Left renal pelvis (tissue), 4 donors: ENCODE measurements at regions not wholly inside any gene's neighbourhood (a gene's known extent, or its start where the extent isn't known, plus 50 kb on each side); places are given as distances from the start of the nearest gene placed in this dataset.
"Not testable (repeated sequence)": the region's sequence is repeated elsewhere in the genome, so short reads cannot be mapped to it uniquely, and the experiment has no call there.

Source experiments
- DNase-seq, 4 donors: peaks; one replicate each; pipeline ENCODE4 v3.0.0-alpha.2; 2013; ENCODE audit warnings: low read depth in 4 of 4, low spot score in 3 of 4

GRCh38 chr21:20187028-20187427, 811.2 kb upstream of the NCAM2 start:
- DNase-seq, result no peak

GRCh38 chr21:20201323-20201722, 796.9 kb upstream of the NCAM2 start:
- not testable (repeated sequence) for DNase-seq

DNA sequence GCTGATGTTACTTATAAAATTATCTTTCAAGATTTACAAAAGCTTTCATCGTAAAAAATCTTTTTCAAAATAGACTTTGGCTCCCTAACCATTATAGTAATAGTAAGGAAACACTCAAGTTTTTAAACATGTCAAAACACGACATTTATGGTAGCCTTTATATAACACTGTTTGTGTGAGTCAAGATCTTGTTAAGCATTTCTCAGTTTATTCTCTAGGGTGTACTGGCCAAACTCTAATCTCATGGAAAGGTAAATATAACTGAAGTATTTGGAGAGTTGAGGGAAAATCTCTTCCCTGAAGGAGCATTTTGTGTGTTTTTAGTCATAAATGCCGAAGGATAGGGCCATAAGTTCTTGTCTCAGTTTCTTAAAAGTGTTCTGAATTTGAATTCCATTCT, 790.9 kb upstream of the NCAM2 start:
- DNase-seq, result no peak

DNA sequence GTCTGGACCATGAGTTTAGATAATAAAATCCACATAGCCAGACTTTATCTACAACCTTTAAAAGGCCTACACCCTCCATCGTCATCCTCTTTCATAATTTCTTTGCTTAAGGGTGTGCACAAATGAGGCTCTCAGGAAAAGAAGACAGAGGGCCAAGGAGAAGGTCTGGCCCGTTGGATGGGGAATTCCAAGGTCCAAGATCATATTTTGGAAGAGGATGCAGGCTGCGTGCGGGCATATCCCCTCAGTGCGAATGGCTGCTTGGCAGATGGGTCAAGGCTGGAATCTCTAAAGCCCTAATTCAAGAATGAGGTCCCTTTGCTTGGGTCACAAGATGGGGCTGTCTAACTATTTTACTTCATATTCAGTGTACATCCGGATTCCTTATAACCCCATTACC, 782.2 kb upstream of the NCAM2 start:
- DNase-seq, result no peak

DNA sequence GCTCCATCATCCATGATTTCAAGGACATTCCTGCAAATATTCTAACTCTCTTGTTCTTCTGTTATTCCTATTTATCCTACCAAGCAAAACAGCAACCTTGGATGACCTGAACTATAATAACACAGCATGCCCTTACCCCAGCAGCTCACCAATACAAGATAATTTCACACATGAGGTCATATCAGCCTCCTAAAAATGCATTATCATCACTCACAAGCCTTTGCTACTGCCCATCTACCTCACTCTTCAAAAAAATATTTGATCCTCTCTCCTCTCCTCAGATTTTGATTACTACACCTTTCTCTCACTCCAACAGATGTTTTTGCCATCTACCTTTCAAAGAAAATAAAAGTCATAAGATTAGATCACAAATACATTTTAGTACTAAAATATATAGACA, 777.6 kb upstream of the NCAM2 start:
- no peak for DNase-seq

DNA sequence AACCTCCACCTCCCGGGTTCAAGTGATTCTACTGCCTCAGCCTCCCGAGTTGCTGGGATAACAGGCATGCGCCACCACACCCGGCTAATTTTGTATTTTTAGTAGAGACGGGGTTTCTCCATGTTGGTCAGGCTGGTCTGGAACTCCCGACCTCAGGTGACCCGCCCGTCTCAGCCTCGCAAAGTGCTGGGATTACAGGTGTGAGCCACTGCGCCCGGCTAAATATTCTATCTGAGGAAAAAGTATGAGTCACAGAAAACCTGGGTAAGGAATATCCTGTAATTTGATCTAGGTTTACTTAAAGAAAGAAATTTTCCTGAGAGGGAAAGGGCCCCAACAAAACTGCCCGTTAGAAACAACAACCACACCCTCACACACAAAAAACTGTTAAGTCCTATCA, 776.2 kb upstream of the NCAM2 start:
- DNase-seq, result not testable (repeated sequence)

- DNase-seq, result not testable (repeated sequence)
Observed at GRCh38 chr21:20236649-20237048, 761.6 kb upstream of the NCAM2 start.

DNA sequence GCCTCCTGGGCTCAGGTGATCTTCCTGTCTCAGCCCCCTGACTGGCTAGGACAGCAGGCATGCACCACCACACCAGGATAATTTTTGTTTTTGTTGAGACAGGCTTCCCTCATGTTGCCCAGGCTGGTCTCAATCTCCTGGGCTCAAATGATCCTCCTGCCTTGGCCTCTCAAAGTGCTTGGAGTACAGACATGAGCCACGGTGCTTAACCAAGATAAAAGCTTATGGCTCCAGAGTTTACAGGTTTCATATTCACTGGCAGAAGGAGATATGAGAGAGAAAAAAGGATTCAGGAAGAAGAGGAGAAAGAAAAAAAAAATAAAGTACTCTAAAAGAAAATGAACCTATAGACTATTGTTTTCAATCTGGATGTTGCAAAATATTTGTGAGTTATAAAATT, 748.8 kb upstream of the NCAM2 start:
- DNase-seq, result no peak

DNA sequence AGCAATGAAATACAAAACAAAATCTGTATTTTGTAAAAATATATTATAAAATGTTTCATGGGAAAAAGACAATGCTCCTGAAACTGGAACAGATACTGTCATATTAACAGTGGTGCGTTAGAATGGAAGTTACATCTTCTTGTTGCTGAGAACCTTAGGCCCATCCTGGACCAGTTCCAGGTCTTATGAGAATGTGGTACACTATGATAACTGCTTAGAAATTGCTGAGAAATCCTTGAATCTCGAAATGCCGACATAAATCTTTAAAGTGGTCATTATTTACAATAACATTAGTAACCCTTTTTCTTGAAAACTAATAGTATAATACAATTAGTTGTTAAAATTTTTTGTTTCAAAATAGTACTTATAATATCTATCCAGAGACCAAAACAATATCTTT, 747.9 kb upstream of the NCAM2 start:
- DNase-seq, result no peak

GRCh38 chr21:20253261-20253660, 744.9 kb upstream of the NCAM2 start:
- DNase-seq, result no peak

GRCh38 chr21:20254964-20255363, 743.2 kb upstream of the NCAM2 start:
- DNase-seq, result no peak

DNA sequence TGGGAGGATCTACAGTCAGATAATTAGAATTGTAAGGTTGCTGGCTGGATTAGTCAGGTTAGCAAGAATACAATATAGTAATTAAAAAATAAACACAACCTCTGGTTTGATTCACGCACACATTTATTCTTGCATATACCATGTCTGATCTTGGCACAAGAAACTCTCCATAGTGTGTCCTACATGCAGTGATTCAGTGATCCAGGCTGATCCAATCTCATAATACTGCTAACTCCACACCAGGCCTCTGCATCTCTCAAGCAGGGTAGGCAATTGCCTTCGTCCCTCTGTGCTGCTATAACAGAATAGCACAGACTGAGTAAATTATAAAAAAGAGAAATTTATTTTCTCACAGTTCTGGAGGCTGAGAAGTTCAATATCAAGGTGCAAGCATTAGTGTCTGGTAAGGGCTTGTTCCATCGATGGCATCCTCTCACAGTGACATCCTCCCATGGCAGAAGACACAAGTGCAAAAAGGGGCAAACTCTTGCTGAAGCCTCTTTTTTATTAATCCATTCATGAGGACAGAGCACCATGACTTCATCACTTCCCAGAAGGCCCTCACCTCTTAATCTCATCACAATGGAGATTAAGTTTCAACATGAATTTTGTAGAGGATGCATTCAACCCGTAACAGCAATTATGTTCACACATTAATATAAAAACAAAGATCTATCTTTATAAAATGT, 741.0 kb upstream of the NCAM2 start:
- no peak for DNase-seq

- no peak for DNase-seq
Observed at GRCh38 chr21:20258542-20258941, 739.7 kb upstream of the NCAM2 start.

GRCh38 chr21:20259031-20259867, 739.0 kb upstream of the NCAM2 start:
- no peak for DNase-seq

- no peak for DNase-seq
Observed at GRCh38 chr21:20260124-20260523, 738.1 kb upstream of the NCAM2 start.

DNA sequence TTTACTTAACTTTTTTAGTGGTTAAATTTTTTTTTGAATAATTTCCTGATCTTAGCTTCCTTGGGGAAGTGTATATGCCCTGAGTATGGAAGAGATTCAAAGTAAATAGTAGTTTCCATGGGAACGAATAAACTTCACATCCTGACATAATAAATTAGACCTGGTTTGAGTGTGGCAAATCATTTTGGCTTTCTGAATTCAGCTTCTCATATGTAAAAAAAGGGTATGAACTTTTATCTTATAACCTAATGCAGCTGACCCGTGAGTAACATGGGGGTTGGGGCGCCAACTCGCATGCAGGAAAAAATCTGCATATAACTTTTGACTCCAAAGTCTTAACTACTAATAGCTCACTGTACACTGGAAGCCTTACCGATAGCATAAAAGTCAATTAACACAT, 736.8 kb upstream of the NCAM2 start:
- DNase-seq, result no peak

- no peak for DNase-seq
Observed at GRCh38 chr21:20265707-20266440, 732.3 kb upstream of the NCAM2 start.

- DNase-seq, result no peak
Observed at GRCh38 chr21:20266441-20266710, 731.8 kb upstream of the NCAM2 start.

- no peak for DNase-seq
Observed at GRCh38 chr21:20270365-20271055, 727.7 kb upstream of the NCAM2 start.

- DNase-seq, result no peak
Observed at GRCh38 chr21:20272791-20273362, 725.3 kb upstream of the NCAM2 start.

- DNase-seq, result no peak
Observed at GRCh38 chr21:20276377-20276776, 721.8 kb upstream of the NCAM2 start.
